Thymus (tissue), 11 donors: ENCODE measurements at regions not wholly inside any gene's neighbourhood (a gene's known extent, or its start where the extent isn't known, plus 50 kb on each side); places are given as distances from the start of the nearest gene placed in this dataset.

Source experiments
- DNase-seq, 9 donors: peaks; one replicate each; pipeline ENCODE4 v3.0.0-alpha.2; 2013; ENCODE audit warnings: low spot score in 9 of 9, low read depth in 6 of 9, missing footprints in 1 of 9
- H3K27ac ChIP-seq, 2 donors: one replicate each; pipeline ENCODE4 v1.5.1; 2013; ENCODE audit warnings: control low read depth in 1 of 2, low read depth in 1 of 2, low read length in 1 of 2, mild to moderate bottlenecking in 1 of 2, moderate library complexity in 1 of 2
- H3K27me3 ChIP-seq, 2 donors: one replicate each; pipeline ENCODE4 v1.5.1; 2013; ENCODE audit warnings: low read length in 1 of 2; ENCODE audit not compliant: control insufficient read depth in 2 of 2, insufficient read depth in 1 of 2
- H3K36me3 ChIP-seq, 2 donors: one replicate each; pipeline ENCODE4 v1.5.1; 2013; ENCODE audit warnings: low read length in 1 of 2, mild to moderate bottlenecking in 1 of 2, moderate library complexity in 1 of 2; ENCODE audit not compliant: control insufficient read depth in 2 of 2, insufficient read depth in 2 of 2
- H3K4me1 ChIP-seq, 2 donors: one replicate each; pipeline ENCODE4 v1.5.1; 2013; ENCODE audit warnings: low read length in 2 of 2; ENCODE audit not compliant: control insufficient read depth in 2 of 2, insufficient read depth in 2 of 2
- H3K4me3 ChIP-seq, 2 donors: one replicate each; pipeline ENCODE4 v1.5.1; 2013; ENCODE audit warnings: low read length in 2 of 2, control low read depth in 1 of 2, mild to moderate bottlenecking in 1 of 2
- H3K9me3 ChIP-seq, 2 donors: one replicate each; pipeline ENCODE4 v1.5.1; 2013; ENCODE audit warnings: low read length in 1 of 2, mild to moderate bottlenecking in 1 of 2; ENCODE audit not compliant: control insufficient read depth in 2 of 2, insufficient read depth in 1 of 2
- WGBS: extraction: QIAGEN DNeasy Blood & Tissue Kit; methylation state at CpG from one replicate; pipeline ENCODE4 v1.1.7; 2013; 5-methylcytosine and 5-hydroxymethylcytosine counted together
- donor health status: healthy.

DNA sequence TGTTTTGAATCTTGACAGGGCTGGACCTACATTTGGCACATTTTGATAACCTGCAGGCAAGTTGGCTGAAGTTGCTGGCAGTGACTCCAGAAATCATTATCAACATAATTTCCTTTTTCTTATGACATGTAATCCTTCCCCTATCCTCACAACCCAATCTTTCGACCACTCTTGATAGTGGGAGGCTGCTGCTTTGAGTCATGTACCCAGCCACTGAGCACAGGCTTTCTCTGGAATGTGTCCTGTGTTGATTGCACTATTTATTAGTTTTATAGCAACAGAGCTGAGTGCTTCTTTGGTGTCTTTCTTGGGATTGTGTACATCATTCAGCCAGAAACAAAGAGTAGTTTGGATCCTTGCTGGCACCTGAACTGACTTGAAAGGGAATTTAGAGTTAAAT lies 183.1 kb upstream of the LEF1 start:
- Histone ChIP-seq H3K27ac (no peak overlapping the region), H3K4me1 (peaks cover 44 to 64% of the 10 kb centered on the region in 2 donors), H3K27me3 (no peaks in the 10 kb centered on the region), H3K9me3 (peaks cover 0 to 8% of the 10 kb centered on the region in 2 donors), H3K4me3 (no peak overlapping the region), H3K36me3 (no peaks in the 10 kb centered on the region)
- no peak for DNase-seq
- WGBS: 95% methylated on average over 1 of the region's 1 CpG

GRCh38 chr4:108350332-108350731 lies 181.6 kb upstream of the LEF1 start:
- peaks cover 0 to 8% of the 10 kb centered on the region in 2 donors for H3K9me3 ChIP-seq

DNA sequence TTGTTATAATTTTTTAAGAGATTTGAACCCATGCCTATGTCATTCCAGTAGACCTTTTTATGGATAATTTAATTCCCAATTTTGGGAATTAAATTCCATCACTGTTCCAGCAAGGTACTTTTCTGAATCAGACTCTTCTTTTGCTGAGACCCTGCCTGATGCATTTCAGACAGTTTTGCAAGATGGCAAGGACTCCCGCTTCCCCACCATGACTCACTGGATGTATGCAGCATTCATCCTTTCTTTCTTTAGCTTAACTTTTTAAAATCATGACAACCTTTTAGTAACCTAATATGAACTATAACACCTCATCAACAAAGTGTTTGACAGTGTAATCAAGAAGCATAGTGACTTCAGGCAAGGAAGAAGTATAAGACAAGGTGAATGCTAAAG lies 178.1 kb upstream of the LEF1 start:
- Histone ChIP-seq H3K36me3 (no peaks in the 10 kb centered on the region), H3K27me3 (no peaks in the 10 kb centered on the region), H3K27ac (no peak overlapping the region), H3K9me3 (peaks cover 0 to 8% of the 10 kb centered on the region in 2 donors), H3K4me3 (no peak overlapping the region), H3K4me1 (peaks cover 28 to 51% of the 10 kb centered on the region in 2 donors)
- DNase-seq: no peak
- WGBS: 98% methylated on average over 1 of the region's 1 CpG

More at GRCh38 chr4:108350332-108350731, 181.6 kb upstream of the LEF1 start:
- Histone ChIP-seq H3K4me1 (peaks cover 42 to 60% of the 10 kb centered on the region in 2 donors), H3K27me3 (no peaks in the 10 kb centered on the region), H3K36me3 (no peaks in the 10 kb centered on the region), H3K27ac (no peak overlapping the region), H3K4me3 (no peak overlapping the region)
- DNase-seq: no peak
- WGBS: 84% methylated on average over 14 of the region's 14 CpGs

GRCh38 chr4:108345862-108346817 lies 177.4 kb upstream of the LEF1 start:
- Histone ChIP-seq H3K4me1 (peaks cover 27 to 49% of the 10 kb centered on the region in 2 donors), H3K9me3 (peaks cover 0 to 8% of the 10 kb centered on the region in 2 donors), H3K27me3 (no peaks in the 10 kb centered on the region), H3K36me3 (no peaks in the 10 kb centered on the region), H3K4me3 (no peak overlapping the region), H3K27ac (peak overlapping the region in 1 of 2 donors; percentile 3)
- WGBS: 81% methylated on average over 2 of the region's 2 CpGs
- DNase-seq: peak in 2 of 9 donors; percentile 54 to 67

DNA sequence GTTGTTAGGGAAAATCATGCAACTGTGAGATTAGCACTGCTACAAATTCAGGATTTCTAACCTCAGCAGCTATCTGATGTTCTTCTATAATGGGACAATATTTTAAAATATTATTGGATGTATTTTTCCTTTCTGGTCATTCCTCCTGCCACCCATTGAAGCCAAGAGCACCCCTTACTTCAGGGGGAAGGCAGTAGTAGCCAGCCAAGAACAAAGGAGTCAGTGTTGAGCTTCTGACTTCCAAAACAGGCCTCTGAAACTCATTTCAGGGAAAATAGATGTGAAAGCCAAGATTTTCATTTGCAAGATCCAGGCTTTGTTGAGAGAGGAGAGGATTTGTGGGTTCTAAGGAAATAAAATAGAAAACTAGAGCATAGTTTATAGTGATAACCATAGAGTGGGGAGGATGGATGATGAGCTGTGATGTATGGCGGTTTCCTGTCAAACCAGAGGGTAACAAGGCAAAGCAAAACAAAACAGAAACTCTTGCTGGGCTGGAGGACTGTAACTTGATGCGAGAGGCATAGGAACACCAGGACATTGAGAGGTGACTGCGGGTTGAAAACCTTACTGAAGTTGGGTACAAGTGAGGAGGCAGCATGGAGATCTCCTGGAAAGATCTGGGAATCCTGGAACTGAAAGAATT lies 173.7 kb upstream of the LEF1 start:
- 50% methylated on average over 3 of the region's 3 CpGs for WGBS
- peak in 2 of 9 donors; percentile 48 to 79 for DNase-seq
- Histone ChIP-seq H3K4me3 (no peak overlapping the region), H3K9me3 (no peaks in the 10 kb centered on the region), H3K4me1 (peaks cover 33 to 52% of the 10 kb centered on the region in 2 donors), H3K27me3 (no peaks in the 10 kb centered on the region), H3K27ac (peak overlapping the region; percentile 66 to 78), H3K36me3 (no peaks in the 10 kb centered on the region)

DNA sequence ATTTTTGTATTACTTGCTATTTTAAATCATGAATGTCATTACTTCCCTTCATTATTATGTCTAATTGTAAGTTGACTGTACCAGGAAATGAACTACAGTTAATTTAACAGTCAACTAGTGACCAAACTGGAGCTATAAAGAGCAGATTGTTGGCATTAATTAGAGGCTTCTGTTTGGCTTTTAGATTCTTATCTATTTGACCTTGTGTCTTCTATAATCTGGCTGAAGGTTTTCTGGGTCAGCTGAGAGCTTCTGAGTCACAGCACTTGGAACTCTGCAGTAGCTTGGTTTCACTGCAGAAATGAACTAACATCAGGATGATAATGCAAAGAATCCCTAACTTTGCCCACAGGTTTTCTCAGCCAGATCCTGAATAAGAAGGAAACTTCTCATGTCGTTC lies 169.2 kb upstream of the LEF1 start:
- Histone ChIP-seq H3K4me3 (no peak overlapping the region), H3K27ac (no peak overlapping the region), H3K4me1 (peaks cover 24 to 45% of the 10 kb centered on the region in 2 donors), H3K36me3 (no peaks in the 10 kb centered on the region), H3K9me3 (no peaks in the 10 kb centered on the region), H3K27me3 (no peaks in the 10 kb centered on the region)
- no peak for DNase-seq
- 91% methylated on average over 1 of the region's 1 CpG for WGBS

DNA sequence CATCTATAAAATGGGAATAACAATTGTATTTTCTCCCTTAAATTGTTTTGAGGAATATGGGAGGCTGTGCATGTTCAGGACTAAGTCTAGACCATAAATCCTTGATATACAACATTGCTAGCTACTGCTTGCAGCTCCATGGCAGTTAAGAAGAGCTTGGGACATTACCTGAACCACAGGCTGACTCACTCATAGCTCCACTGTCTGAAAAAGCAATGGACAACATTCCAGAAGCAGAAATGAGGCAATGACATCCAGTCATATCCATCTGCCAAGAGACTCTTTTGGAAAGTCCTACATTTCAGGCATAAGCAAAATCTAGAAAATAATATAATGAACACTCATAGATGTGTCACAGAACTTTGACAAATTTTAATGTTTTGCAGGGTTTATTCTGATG lies 167.3 kb upstream of the LEF1 start:
- no peaks in the 10 kb centered on the region for H3K36me3 ChIP-seq
- H3K27ac ChIP-seq: no peak overlapping the region
- DNase-seq: no peak
- no peaks in the 10 kb centered on the region for H3K9me3 ChIP-seq
- H3K4me3 ChIP-seq: no peak overlapping the region
- peaks cover 16 to 32% of the 10 kb centered on the region in 2 donors for H3K4me1 ChIP-seq
- H3K27me3 ChIP-seq: no peaks in the 10 kb centered on the region

- Histone ChIP-seq H3K27ac (no peak overlapping the region), H3K27me3 (no peaks in the 10 kb centered on the region), H3K4me1 (peaks cover 10 to 24% of the 10 kb centered on the region in 2 donors), H3K4me3 (no peak overlapping the region), H3K36me3 (no peaks in the 10 kb centered on the region), H3K9me3 (no peaks in the 10 kb centered on the region)
- DNase-seq: no peak
- WGBS: 83% methylated on average over 7 of the region's 7 CpGs
These were observed 166.3 kb upstream of the LEF1 start for GRCh38 chr4:108335081-108335480.

DNA sequence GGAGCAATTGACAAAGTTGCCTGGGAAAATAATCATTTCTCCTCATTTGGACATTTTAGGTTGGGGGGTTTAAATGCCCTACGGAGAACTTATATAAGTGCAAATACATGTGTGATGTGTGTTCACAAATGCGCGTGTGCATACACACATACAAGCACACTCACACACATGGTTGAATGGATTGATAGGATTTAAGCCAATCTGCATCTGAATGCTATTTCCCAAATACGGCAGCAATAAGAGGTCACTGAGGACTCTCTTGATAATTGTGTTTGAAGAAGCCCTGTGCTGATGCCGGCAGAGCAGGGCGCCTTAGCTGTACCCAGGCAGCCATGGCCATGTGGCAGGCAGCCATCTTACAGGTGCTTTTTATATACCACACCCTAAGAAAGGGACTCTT lies 165.3 kb upstream of the LEF1 start:
- 98% methylated on average over 6 of the region's 6 CpGs for WGBS
- Histone ChIP-seq H3K4me1 (peaks cover 10 to 25% of the 10 kb centered on the region in 2 donors), H3K27ac (no peak overlapping the region)

More for the DNA sequence above, 165.3 kb upstream of the LEF1 start:
- Histone ChIP-seq H3K4me3 (no peak overlapping the region), H3K27me3 (no peaks in the 10 kb centered on the region), H3K9me3 (no peaks in the 10 kb centered on the region), H3K36me3 (no peaks in the 10 kb centered on the region)
- DNase-seq: no peak
